ENCODE measurements at regions not wholly inside any gene's neighbourhood (a gene's known extent, or its start where the extent isn't known, plus 50 kb on each side); places are given as distances from the start of the nearest gene placed in this dataset.

DNA sequence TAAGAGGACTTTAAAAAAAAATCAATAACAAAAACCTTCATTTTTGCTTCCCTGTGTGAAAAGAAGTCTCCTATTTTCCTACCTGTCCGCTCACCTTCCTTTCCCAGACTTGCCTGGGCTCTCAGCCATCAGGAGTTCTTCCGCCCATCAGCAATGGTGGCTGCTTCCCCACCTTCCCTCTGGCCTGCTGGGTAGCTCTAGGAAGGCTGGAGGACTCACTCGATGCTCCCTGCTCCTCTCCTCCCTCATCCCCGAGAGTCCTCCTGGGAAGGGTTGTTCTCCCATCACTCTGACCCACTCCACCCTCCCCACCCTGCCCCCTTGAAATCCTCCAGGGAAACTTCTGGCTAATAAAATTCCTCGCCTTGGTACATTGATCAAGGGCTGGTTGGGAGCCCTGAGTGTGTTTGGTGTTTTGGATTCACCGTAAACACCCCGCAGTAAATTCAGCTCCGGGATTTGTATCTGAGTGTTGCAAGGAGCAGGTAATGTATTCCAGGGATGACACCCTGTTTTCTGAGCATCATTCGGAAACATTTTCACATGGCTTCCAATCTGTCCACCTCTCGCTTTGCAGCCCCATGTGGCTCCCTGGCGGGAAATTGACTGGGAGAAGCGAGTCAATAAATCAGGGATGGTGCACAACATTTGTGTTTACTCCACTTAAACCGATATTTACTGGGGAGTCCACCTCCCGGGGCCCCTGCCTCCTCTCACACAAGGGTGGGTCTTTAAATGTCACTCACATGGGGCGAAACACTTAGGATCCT lies 126.4 kb upstream of the SDK1 start:
- TF ChIP-seq, protein P1, sequence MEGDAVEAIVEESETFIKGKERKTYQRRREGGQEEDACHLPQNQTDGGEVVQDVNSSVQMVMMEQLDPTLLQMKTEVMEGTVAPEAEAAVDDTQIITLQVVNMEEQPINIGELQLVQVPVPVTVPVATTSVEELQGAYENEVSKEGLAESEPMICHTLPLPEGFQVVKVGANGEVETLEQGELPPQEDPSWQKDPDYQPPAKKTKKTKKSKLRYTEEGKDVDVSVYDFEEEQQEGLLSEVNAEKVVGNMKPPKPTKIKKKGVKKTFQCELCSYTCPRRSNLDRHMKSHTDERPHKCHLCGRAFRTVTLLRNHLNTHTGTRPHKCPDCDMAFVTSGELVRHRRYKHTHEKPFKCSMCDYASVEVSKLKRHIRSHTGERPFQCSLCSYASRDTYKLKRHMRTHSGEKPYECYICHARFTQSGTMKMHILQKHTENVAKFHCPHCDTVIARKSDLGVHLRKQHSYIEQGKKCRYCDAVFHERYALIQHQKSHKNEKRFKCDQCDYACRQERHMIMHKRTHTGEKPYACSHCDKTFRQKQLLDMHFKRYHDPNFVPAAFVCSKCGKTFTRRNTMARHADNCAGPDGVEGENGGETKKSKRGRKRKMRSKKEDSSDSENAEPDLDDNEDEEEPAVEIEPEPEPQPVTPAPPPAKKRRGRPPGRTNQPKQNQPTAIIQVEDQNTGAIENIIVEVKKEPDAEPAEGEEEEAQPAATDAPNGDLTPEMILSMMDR (IDR thresholded peaks at IDR 0.05): no peak
- TF ChIP-seq POLR2A (IDR thresholded peaks at IDR 0.05): no peak
